ENCODE measurements at regions not wholly inside any gene's neighbourhood (a gene's known extent, or its start where the extent isn't known, plus 50 kb on each side); places are given as distances from the start of the nearest gene placed in this dataset.

- peaks cover 1 to 3% of the 10 kb centered on the region in 2 donors for H3K9me3 ChIP-seq (ENCODE audit: control insufficient read depth in 2 of 2, insufficient read depth in 1 of 2, low read length in 1 of 2)
- no peaks in the 10 kb centered on the region for H3K27me3 ChIP-seq (ENCODE audit: control insufficient read depth in 2 of 2, insufficient read depth in 1 of 2, low read length in 1 of 2)
- H3K4me3 ChIP-seq (ENCODE audit: low read length in 2 of 2) = no peak overlapping the region
- DNase-seq (ENCODE audit: low read depth in 6 of 9, low spot score in 9 of 9) = no peak
- 95% methylated on average over 4 of the region's 4 CpGs for WGBS
- H3K4me1 ChIP-seq (ENCODE audit: control insufficient read depth in 2 of 2, insufficient read depth in 2 of 2, low read length in 2 of 2) = no peaks in the 10 kb centered on the region
- peaks cover 2 to 19% of the 10 kb centered on the region in 2 donors for H3K36me3 ChIP-seq (ENCODE audit: control insufficient read depth in 2 of 2, insufficient read depth in 2 of 2, low read length in 1 of 2)
- H3K27ac ChIP-seq (ENCODE audit: low read depth in 1 of 2, low read length in 1 of 2) = no peak overlapping the region
Observed at GRCh38 chr12:107518868-107519267, 166.7 kb upstream of the PWP1 start.

GRCh38 chr12:107519906-107520859, 165.4 kb upstream of the PWP1 start:
- Histone ChIP-seq H3K36me3 (ENCODE audit: control insufficient read depth in 2 of 2, insufficient read depth in 2 of 2, low read length in 1 of 2) (peaks cover 2 to 19% of the 10 kb centered on the region in 2 donors), H3K27ac (ENCODE audit: low read depth in 1 of 2, low read length in 1 of 2) (no peak overlapping the region), H3K4me3 (ENCODE audit: low read length in 2 of 2) (no peak overlapping the region), H3K27me3 (ENCODE audit: control insufficient read depth in 2 of 2, insufficient read depth in 1 of 2, low read length in 1 of 2) (no peaks in the 10 kb centered on the region), H3K4me1 (ENCODE audit: control insufficient read depth in 2 of 2, insufficient read depth in 2 of 2, low read length in 2 of 2) (no peaks in the 10 kb centered on the region), H3K9me3 (ENCODE audit: control insufficient read depth in 2 of 2, insufficient read depth in 1 of 2, low read length in 1 of 2) (peaks cover 1 to 3% of the 10 kb centered on the region in 2 donors)
- WGBS = 96% methylated on average over 19 of the region's 19 CpGs
- no peak for DNase-seq (ENCODE audit: low read depth in 6 of 9, low spot score in 9 of 9)

- H3K27ac ChIP-seq (ENCODE audit: low read depth in 1 of 2, low read length in 1 of 2) = no peak overlapping the region
- peaks cover 2 to 19% of the 10 kb centered on the region in 2 donors for H3K36me3 ChIP-seq (ENCODE audit: control insufficient read depth in 2 of 2, insufficient read depth in 2 of 2, low read length in 1 of 2)
- peaks cover 1 to 3% of the 10 kb centered on the region in 2 donors for H3K9me3 ChIP-seq (ENCODE audit: control insufficient read depth in 2 of 2, insufficient read depth in 1 of 2, low read length in 1 of 2)
- 98% methylated on average over 3 of the region's 3 CpGs for WGBS
- DNase-seq (ENCODE audit: low read depth in 6 of 9, low spot score in 9 of 9) = no peak
- H3K4me1 ChIP-seq (ENCODE audit: control insufficient read depth in 2 of 2, insufficient read depth in 2 of 2, low read length in 2 of 2) = no peaks in the 10 kb centered on the region
- H3K4me3 ChIP-seq (ENCODE audit: low read length in 2 of 2) = no peak overlapping the region
- no peaks in the 10 kb centered on the region for H3K27me3 ChIP-seq (ENCODE audit: control insufficient read depth in 2 of 2, insufficient read depth in 1 of 2, low read length in 1 of 2)
Observed at GRCh38 chr12:107521826-107522355, 163.7 kb upstream of the PWP1 start.

- H3K4me3 ChIP-seq (ENCODE audit: low read length in 2 of 2) = no peak overlapping the region
- H3K27me3 ChIP-seq (ENCODE audit: control insufficient read depth in 2 of 2, insufficient read depth in 1 of 2, low read length in 1 of 2) = no peaks in the 10 kb centered on the region
- 97% methylated on average over 3 of the region's 3 CpGs for WGBS
- no peak for DNase-seq (ENCODE audit: low read depth in 6 of 9, low spot score in 9 of 9)
- H3K9me3 ChIP-seq (ENCODE audit: control insufficient read depth in 2 of 2, insufficient read depth in 1 of 2, low read length in 1 of 2) = peaks cover 1 to 3% of the 10 kb centered on the region in 2 donors
- no peak overlapping the region for H3K27ac ChIP-seq (ENCODE audit: low read depth in 1 of 2, low read length in 1 of 2)
- peaks cover 2 to 19% of the 10 kb centered on the region in 2 donors for H3K36me3 ChIP-seq (ENCODE audit: control insufficient read depth in 2 of 2, insufficient read depth in 2 of 2, low read length in 1 of 2)
- H3K4me1 ChIP-seq (ENCODE audit: control insufficient read depth in 2 of 2, insufficient read depth in 2 of 2, low read length in 2 of 2) = no peaks in the 10 kb centered on the region
Observed at GRCh38 chr12:107522692-107523477, 162.7 kb upstream of the PWP1 start.

- Histone ChIP-seq H3K36me3 (ENCODE audit: control insufficient read depth in 2 of 2, insufficient read depth in 2 of 2, low read length in 1 of 2) (peaks cover 2 to 19% of the 10 kb centered on the region in 2 donors), H3K4me1 (ENCODE audit: control insufficient read depth in 2 of 2, insufficient read depth in 2 of 2, low read length in 2 of 2) (no peaks in the 10 kb centered on the region), H3K27ac (ENCODE audit: low read depth in 1 of 2, low read length in 1 of 2) (no peak overlapping the region), H3K27me3 (ENCODE audit: control insufficient read depth in 2 of 2, insufficient read depth in 1 of 2, low read length in 1 of 2) (no peaks in the 10 kb centered on the region), H3K4me3 (ENCODE audit: low read length in 2 of 2) (no peak overlapping the region), H3K9me3 (ENCODE audit: control insufficient read depth in 2 of 2, insufficient read depth in 1 of 2, low read length in 1 of 2) (peaks cover 1 to 3% of the 10 kb centered on the region in 2 donors)
- no peak for DNase-seq (ENCODE audit: low read depth in 6 of 9, low spot score in 9 of 9)
- WGBS = 97% methylated on average over 8 of the region's 8 CpGs
Observed at GRCh38 chr12:107523775-107524535, 161.6 kb upstream of the PWP1 start.

- Histone ChIP-seq H3K4me1 (ENCODE audit: control insufficient read depth in 2 of 2, insufficient read depth in 2 of 2, low read length in 2 of 2) (no peaks in the 10 kb centered on the region), H3K36me3 (ENCODE audit: control insufficient read depth in 2 of 2, insufficient read depth in 2 of 2, low read length in 1 of 2) (peaks cover 2 to 17% of the 10 kb centered on the region in 2 donors), H3K9me3 (ENCODE audit: control insufficient read depth in 2 of 2, insufficient read depth in 1 of 2, low read length in 1 of 2) (peaks cover 1 to 3% of the 10 kb centered on the region in 2 donors), H3K27ac (ENCODE audit: low read depth in 1 of 2, low read length in 1 of 2) (no peak overlapping the region), H3K4me3 (ENCODE audit: low read length in 2 of 2) (no peak overlapping the region), H3K27me3 (ENCODE audit: control insufficient read depth in 2 of 2, insufficient read depth in 1 of 2, low read length in 1 of 2) (no peaks in the 10 kb centered on the region)
- no peak for DNase-seq (ENCODE audit: low read depth in 6 of 9, low spot score in 9 of 9)
- 96% methylated on average over 8 of the region's 8 CpGs for WGBS
Observed at GRCh38 chr12:107525063-107525718, 160.4 kb upstream of the PWP1 start.

- H3K4me1 ChIP-seq (ENCODE audit: control insufficient read depth in 2 of 2, insufficient read depth in 2 of 2, low read length in 2 of 2) = no peaks in the 10 kb centered on the region
- no peak for DNase-seq (ENCODE audit: low read depth in 6 of 9, low spot score in 9 of 9)
- 95% methylated on average over 8 of the region's 8 CpGs for WGBS
- H3K9me3 ChIP-seq (ENCODE audit: control insufficient read depth in 2 of 2, insufficient read depth in 1 of 2, low read length in 1 of 2) = peaks cover 0 to 1% of the 10 kb centered on the region in 2 donors
- no peak overlapping the region for H3K4me3 ChIP-seq (ENCODE audit: low read length in 2 of 2)
- no peak overlapping the region for H3K27ac ChIP-seq (ENCODE audit: low read depth in 1 of 2, low read length in 1 of 2)
- peaks cover 2 to 12% of the 10 kb centered on the region in 2 donors for H3K36me3 ChIP-seq (ENCODE audit: control insufficient read depth in 2 of 2, insufficient read depth in 2 of 2, low read length in 1 of 2)
- no peaks in the 10 kb centered on the region for H3K27me3 ChIP-seq (ENCODE audit: control insufficient read depth in 2 of 2, insufficient read depth in 1 of 2, low read length in 1 of 2)
Observed at GRCh38 chr12:107525719-107526554, 159.7 kb upstream of the PWP1 start.
